HG02981 (cell line): ENCODE measurements at regions not wholly inside any gene's neighbourhood (a gene's known extent, or its start where the extent isn't known, plus 50 kb on each side); places are given as distances from the start of the nearest gene placed in this dataset.
"Not testable (repeated sequence)": the region's sequence is repeated elsewhere in the genome, so short reads cannot be mapped to it uniquely, and the experiment has no call there.

Experiments
- ATAC-seq: cut with Tn5 transposase; IDR thresholded peaks from one replicate; pipeline ENCODE4 v1.9.1; 2021; ENCODE audit warnings: mild to moderate bottlenecking, moderate library complexity; ENCODE audit not compliant: unreplicated experiment

GRCh38 chr15:84360902-84361301 is 125.3 kb downstream of the GOLGA6L4 start:
- not testable (repeated sequence) for ATAC-seq

- ATAC-seq, result not testable (repeated sequence)
These were observed 148.8 kb downstream of the GOLGA6L4 start for GRCh38 chr15:84384421-84384820.

GRCh38 chr15:84387086-84387485 is 151.5 kb downstream of the GOLGA6L4 start:
- ATAC-seq, result no peak

GRCh38 chr15:84388201-84388600 is 152.6 kb downstream of the GOLGA6L4 start:
- ATAC-seq, result not testable (repeated sequence)

GRCh38 chr15:84388638-84389037 is 153.1 kb downstream of the GOLGA6L4 start:
- not testable (repeated sequence) for ATAC-seq

- ATAC-seq, result not testable (repeated sequence)
These were observed 154.8 kb downstream of the GOLGA6L4 start for GRCh38 chr15:84390324-84390723.

GRCh38 chr15:84391191-84391590 is 155.6 kb downstream of the GOLGA6L4 start:
- ATAC-seq, result no peak

GRCh38 chr15:84392020-84392419 is 156.4 kb downstream of the GOLGA6L4 start:
- not testable (repeated sequence) for ATAC-seq

GRCh38 chr15:84393386-84393936 is 157.9 kb downstream of the GOLGA6L4 start:
- ATAC-seq, result not testable (repeated sequence)

- not testable (repeated sequence) for ATAC-seq
These were observed 158.4 kb downstream of the GOLGA6L4 start for GRCh38 chr15:84393966-84394365.

GRCh38 chr15:84395384-84395783 is 159.8 kb downstream of the GOLGA6L4 start:
- not testable (repeated sequence) for ATAC-seq

- ATAC-seq, result not testable (repeated sequence)
These were observed 160.3 kb downstream of the GOLGA6L4 start for GRCh38 chr15:84395881-84396280.

- not testable (repeated sequence) for ATAC-seq
These were observed 161.5 kb downstream of the GOLGA6L4 start for GRCh38 chr15:84397066-84397465.

GRCh38 chr15:84398087-84398486 is 162.5 kb downstream of the GOLGA6L4 start:
- ATAC-seq, result not testable (repeated sequence)

- no peak for ATAC-seq
These were observed 163.5 kb downstream of the GOLGA6L4 start for GRCh38 chr15:84398763-84399701.

GRCh38 chr15:84400017-84400740 is 164.6 kb downstream of the GOLGA6L4 start:
- ATAC-seq, result no peak

- no peak for ATAC-seq
These were observed 165.2 kb downstream of the GOLGA6L4 start for GRCh38 chr15:84400820-84401219.

- not testable (repeated sequence) for ATAC-seq
These were observed 165.9 kb downstream of the GOLGA6L4 start for GRCh38 chr15:84401461-84401860.

GRCh38 chr15:84401891-84402840 is 166.6 kb downstream of the GOLGA6L4 start:
- not testable (repeated sequence) for ATAC-seq
